ENCODE measurements at regions not wholly inside any gene's neighbourhood (a gene's known extent, or its start where the extent isn't known, plus 50 kb on each side); places are given as distances from the start of the nearest gene placed in this dataset.

DNA sequence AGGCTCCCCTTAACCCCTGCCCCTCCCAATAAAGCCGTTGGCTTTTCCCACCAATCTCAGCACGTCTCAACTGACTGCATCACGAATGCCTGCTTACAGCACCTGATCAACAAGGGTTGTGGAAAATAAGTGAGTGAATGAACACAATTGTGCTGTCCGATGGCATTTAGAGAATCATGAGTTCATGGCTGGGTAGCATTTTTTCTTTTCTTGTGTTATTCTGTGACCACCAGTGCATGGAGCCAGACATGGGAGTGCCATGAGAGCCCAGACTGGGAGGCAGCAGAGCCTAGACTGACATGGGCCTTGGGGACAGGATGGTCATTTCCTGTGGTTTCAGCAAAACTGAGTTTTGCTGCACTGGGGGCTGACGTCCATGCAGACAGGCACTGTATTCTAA lies 254.1 kb upstream of the IGFBP3 start:
- DNase-seq = no peak

DNA sequence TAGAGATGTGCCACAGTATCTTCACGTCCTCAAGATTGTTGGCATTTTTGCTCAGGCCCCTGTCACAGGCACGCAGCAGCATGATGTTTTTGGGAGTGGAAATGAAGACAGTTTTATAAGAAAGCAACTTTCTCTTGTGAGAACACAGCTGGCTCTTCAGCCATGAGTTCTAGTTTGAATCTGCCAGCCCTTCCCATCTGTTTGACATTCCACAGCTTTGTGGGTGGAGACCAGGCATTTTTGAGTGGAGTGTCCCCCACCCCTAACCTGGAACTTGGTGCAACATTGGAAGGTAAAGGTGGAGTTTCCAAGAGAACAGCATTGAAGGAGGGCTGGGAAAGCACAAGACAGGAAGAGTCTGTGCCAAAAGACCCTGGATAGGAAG lies 253.1 kb upstream of the IGFBP3 start:
- no peak for DNase-seq

DNA sequence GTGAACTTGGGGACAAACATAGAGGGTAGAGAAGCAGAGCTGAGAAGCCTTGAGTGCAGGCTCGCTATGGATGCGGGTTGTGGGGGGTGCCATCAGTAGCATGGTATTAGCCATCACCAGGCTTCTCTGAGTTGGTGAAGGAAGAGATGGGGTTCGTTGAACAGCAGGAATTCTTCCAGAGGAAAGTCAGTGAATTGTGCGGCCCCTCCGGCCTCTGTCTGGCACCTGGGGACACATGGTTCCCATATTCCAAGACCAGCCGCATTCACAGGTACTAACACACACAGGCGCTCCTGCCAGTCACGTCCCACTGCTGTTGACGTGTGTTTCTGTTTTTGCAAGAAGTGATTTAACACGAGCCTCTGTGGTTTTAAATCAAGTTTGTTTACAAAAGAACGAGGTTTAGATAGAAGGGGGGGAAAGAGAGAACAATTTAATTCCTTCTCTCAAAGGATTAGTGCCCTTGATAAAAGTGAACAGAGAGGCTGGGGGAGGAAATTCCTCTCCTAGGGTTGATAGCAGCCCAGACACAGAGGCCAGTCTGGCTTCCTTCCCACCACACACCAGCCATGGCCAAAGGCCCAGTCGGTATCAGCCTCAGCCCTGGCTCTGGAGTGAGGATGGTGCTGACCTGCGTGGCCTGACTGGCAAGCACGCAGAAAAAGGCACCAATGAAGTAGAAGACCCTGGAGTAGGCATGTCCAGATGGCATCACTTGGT lies 252.6 kb upstream of the IGFBP3 start:
- no peak for DNase-seq

DNA sequence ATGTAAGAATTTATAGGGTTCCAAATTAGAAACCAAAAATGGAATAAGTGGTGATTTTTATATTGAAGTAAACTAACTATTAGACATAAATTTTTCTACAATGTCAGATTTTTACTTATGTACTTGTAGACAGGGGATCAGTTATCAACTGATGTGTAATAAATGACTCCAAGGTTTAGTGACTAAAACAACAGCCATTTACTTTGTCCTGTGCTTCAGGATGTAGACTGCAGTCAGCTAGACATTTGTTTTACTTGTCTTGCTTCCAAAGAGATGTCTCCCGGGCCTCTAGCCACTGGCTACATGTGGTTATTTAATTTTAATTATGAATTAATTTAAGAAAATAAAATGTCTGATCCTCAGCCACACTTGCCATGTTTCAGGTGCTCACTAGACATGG lies 249.7 kb upstream of the IGFBP3 start:
- DNase-seq = no peak

DNA sequence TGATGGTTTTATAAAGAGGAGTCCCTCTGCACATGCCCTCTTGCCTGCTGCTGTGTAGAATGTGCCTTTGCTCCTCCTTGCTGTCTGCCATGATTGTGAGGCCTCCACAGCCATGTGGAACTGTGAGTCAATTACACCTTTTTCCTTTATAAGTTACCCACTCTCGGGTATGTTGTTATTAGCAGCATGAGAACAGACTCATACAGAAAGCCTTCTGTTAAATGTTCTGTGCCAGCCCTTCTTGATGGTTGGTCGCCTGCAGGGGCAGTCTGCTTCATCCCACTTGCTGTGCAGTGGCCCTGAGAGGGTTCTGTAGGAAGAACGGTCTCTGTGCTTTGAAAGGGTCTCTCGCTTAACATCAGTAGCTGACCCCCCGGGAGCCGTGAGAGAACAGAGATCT lies 248.9 kb upstream of the IGFBP3 start:
- DNase-seq = no peak

DNA sequence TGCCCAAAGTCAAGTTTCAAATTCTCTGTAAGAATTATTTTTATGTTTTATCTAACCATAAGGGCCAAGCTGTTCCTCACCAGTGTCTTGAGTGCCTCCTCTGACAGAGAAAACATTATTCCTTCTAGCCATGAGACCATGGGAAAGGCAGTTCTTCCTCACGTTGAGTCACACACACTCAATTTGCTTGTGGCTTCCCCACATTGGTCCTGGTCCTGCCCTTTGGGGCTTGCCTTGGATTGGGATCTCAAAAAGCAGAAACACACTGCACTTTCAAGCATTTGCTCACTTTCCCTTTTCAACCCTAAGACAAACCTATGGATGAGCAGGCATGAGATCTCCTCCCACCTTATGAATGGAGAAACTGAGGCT lies 248.3 kb upstream of the IGFBP3 start:
- no peak for DNase-seq

DNA sequence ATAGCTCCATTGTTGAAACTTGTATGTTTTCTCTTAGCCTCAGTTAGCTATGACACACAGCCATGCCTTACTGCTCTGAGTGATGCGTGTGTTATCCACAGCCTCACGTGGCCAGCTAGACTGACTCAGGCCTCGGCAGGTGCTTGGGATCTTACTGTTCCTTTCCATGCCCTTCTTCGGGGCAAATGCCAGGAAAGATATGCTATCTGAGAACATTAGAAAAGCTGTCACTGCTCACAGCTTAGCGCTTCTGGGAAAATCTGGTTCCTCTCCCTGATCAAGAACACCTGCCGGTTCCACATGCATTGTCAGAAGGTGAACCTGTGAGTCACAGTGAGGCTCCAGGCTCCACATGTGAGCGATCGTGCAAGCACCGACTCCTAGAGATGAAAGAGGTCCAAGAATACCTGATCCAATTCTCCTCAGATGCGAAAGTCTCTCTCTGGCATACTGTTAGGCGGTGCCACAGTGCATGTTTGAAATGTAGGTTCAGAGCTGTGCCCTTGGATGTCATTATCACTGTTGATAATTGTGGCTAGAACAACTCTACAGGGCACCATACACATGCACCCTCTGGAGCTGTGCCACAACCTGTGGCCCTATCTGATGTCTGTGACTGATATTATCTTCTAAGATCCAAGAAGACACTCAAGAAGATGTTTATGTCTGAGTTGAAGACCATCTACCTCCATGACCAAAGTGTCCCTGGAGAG lies 247.8 kb upstream of the IGFBP3 start:
- DNase-seq = no peak

DNA sequence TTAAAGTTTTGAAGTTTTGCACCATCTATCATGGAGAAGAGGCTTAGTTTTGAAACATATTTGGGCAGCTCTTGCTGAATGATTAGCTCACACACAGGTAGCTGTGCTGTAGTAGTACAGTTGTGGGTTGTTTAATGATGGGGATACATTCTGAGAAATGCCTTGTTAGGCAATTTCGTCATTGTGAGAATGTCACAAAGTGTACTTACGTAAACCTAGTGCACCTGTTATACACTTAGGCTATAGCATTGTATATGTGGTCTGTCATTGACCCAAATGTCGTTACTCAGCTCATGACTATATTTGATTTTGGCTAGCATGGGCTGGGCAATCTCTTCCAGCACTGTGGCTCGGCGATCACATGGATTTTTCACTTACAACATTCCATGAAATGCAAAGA lies 247.2 kb upstream of the IGFBP3 start:
- no peak for DNase-seq

DNA sequence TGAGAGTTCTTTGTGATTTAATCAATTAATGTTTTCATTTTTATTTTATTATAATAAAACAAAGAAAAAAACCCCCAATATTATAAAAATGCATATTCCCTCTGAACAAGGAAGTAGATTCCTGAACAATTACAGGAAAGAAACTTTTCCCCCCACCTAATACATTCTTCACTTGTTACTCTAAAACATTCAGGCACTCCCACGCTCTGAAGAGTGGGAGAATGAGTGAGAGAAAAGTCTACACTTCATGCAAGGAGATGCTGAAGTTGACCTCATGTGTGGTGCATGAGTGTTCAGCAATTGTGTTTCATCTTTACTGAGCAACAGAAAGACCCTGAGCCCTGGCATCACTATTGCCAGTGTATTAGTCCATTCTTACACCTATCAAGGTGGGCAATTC lies 244.2 kb upstream of the IGFBP3 start:
- DNase-seq = no peak

DNA sequence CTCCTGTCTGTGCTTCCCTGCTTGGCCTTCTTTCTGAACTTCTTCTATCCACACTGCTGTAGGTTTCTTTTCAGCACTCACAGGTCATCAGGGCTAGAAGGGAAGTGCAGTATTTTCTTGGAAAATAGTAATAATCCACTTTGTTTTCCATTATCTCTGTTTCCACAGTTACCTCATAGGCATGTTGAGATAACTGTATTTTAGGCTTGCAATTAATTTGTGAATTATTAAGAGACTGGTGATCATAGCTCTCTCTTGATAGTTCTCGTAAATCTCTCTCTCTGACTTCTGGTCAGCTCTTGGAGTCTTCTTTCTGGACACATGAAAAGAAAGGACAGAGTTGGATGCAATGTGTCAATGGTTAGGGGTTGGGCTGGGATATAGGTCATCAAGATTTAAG lies 243.6 kb upstream of the IGFBP3 start:
- DNase-seq = no peak

DNA sequence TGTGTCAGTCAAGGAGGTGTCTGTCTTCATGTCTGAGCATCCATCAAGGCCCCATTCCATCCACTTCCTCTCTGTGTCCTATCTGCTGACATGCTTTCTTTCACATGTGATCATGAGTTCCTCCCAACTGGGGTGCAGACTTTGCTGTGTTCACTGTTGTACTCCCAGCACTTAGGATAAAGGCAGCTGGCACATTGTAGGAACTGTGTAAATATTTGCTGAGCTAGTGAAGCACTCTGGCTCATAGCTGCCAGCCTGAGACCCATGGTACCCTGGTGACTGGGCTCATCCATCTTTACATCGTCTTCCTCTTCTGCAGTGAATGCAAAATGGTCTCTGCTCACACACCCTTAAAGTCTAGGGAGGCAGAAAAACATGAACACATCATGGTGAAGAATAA lies 242.2 kb upstream of the IGFBP3 start:
- DNase-seq = no peak

DNA sequence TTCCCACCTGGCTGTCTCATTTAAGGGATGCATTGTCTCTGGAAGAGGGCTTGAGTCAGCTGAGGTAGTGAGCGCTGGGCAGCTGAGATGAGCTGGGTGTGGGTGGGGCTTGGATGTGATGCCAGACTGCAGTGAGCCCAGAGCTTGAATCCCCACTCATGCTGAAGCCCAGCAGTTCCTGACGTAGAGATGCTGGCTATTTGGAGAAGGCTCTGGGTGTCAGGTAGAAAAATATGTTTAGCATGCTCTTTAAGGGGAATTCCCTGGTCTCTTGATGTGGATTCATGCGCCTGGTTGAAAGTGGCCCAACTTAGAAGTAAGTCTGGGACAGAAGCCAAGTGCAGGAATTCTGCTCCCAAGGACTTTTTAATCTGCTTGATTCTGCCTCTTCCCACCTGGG lies 241.5 kb upstream of the IGFBP3 start:
- no peak for DNase-seq

DNA sequence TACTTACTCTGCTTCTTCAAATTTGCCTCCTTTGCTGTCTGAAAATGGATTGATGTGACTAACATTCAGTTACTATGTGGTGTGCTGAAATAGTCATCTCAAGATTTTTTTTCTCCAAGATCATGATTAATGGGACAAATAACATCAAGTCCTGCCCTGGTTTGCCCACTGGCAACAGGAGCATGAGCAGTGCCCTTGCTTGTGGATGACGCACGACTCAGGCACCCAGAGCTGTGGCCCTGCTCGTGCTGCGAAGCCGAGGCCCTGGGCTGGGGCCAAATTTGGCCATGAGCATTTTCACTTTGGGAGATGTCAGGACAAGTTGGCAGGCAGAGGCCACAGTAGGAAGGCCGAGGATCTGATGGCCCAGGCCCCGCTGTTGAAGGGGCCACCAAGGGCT lies 239.8 kb upstream of the IGFBP3 start:
- DNase-seq = no peak

DNA sequence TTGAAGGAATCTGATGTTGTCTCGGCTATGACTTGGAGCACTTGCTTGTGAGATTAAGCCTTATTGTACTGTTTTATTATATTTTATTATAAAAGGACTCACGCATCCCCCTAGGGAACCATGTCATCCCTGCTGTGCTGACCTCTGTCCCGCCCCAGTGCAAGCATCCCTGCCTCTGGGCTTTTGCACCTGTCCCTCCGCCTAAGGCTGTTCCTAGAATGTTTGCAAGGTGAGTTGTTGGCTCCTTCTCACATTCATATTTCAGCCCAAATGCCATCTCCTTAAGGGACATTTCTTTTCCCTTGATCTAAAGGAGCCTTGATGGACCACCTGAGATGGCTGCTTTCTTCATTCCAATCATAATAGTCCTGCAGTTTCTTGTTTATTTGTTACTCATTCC lies 236.9 kb upstream of the IGFBP3 start:
- no peak for DNase-seq

DNA sequence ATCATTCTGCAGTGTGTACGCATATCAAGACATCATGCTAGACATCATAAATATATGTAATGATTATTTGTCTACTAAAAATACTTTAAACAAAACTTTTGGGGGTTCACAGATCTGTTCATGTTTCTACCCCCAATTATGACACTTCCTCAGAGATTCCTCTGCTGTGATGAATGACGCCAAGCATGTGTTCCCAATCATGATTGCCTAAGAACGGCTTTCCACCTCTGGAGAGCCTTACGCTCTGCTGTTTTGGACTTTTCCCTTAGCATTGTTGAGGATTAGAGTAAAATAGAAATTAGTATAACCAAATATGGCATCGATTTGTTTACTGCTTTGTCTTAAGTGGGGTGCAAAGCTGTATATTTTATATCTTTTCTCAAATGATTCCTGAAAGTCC lies 236.3 kb upstream of the IGFBP3 start:
- no peak for DNase-seq

DNA sequence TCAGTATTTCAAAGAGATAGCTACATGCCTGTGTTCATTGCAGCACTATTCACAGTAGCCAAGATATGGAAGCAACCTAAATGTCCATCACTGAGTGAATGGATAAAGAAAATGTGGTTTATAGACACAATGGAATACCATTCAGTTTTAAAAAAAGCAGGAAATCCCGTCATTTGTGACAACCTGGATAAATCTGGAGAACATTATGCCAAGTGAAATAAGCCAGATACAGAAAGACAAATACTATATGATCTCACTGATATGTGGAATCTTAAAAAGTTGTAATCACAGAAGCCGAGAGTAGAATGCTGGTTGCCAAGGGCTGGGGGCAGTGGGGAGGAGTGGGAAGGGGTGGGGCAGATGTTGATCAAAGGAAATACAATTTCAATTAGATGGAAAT lies 235.8 kb upstream of the IGFBP3 start:
- DNase-seq = no peak

DNA sequence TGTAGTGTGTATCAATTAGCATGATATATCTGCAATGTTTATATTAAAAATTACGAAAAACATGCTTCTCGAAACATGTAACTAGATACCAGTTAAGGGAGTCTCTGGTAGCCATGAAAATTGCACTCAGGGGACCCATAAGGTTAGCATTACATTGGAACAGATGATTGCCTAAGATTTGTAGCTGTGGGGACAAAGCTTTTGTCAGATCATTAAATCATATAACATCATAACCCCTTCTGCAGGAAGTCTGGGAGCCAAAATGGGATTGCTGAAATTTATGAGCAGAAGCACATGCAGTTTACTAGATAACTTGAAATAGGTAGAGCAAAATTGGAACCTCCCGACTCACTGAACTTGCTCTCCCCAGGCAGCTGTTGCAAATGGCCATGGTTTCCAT lies 235.0 kb upstream of the IGFBP3 start:
- DNase-seq = no peak

DNA sequence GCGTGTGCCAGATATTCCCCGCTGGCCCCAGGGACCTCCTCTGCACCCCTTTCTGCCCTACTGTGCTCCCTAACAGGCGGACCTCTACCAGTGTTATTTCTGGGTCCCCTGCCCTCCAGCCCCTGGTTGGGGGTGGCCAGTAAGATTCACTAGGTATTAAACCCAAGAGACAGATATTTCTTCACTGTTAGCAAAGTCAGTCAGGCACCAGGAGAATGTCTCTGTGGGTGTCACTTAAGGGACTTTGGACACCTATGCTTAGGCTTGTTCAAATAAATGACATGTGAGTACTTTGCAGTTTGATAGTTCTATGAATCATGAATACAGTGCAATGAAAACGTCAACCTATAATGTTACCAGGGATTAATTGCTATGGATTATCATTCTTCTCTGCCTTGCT lies 234.3 kb upstream of the IGFBP3 start:
- no peak for DNase-seq

DNA sequence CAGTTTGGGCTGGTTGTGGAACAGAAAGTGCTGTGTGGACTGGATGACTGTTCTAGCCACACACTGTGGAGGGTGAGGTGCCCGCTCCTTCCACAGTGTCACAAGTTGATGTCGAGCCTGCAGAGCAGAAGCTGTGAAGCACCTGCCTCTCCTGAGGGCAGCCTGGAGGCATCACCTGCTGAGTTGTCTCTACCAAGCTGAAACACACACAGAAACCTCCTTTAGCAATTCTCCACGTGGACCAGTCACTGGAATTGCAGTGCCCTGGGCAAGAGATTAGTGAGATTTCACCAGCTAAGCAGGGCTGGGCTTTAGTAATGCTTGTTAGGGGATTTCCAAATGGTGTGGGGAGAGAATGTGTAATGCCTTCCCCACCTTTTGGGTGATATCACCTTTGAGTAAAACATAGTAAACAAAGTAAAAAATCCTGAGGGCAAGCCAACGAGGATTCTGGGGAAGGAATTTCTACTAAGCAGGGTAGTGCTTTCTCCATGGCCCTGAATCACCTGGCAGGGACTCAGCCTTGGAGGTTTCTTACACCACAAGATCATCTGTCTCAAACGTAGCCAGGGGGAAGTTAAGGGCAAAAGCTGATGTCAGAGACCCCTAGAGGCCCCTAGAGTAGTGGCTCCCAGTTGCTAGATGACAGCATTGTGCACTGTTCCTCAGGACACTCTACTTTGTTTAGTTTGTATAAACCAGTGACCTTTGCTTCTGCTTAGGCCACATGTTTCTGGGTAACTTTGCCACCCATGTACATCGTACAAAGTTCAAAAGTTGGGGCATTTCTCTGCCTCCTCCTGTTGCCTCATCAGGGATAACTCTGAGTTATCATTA lies 233.1 kb upstream of the IGFBP3 start:
- no peak for DNase-seq

DNA sequence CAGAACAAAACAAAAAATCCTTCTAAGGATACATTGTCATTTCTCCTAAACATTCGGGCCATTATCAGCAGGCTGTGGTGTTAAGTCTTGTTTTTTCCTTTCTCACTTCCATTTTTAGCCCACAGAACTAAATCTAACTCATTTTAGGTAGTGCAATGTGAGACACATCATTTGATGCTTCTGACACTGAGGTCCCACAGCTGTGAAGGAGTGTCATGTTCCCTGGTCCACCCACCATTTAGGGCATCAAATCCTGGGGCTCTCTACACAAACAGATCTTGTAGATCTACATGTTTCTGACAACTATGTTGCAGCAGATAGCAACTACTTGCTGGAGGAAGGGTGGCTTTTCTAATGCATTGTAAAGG lies 232.5 kb upstream of the IGFBP3 start:
- no peak for DNase-seq

DNA sequence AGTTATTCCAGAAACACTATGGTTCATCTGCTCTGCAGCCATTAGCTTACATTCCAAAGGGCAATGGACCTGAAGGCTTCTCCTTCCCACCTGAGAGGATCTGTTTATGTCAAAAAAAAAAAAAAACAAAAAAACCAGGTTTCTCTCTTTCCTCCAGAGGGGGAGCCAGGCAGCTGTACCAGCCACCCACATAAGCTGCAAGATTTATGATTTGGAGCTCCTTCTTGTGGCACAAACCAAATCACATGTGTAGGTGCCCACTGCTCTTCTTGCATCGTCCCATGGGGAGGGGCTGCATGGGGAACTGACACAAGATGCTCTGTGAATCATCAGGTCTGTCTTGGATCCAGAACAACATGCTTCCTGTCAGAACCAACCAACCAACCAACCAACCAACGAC lies 231.6 kb upstream of the IGFBP3 start:
- no peak for DNase-seq

DNA sequence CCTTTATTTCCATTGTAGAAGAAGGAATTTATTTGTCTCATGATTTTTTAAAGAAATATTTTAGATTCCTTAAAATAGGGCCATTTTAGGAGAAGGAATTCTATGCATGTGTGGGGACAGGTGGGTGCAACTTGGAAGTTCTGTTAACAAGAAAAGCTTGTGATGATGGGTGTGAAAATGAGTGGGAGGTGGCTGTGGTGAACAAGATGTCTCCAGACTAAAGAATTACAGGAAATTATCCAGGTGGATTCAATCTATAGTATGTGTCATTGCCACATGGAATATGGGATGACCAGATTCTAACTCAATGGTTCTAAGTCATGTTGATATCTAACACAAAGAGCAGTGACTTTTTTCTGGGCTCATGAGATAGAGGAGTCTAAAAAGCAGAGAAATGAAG lies 229.6 kb upstream of the IGFBP3 start:
- DNase-seq = no peak

DNA sequence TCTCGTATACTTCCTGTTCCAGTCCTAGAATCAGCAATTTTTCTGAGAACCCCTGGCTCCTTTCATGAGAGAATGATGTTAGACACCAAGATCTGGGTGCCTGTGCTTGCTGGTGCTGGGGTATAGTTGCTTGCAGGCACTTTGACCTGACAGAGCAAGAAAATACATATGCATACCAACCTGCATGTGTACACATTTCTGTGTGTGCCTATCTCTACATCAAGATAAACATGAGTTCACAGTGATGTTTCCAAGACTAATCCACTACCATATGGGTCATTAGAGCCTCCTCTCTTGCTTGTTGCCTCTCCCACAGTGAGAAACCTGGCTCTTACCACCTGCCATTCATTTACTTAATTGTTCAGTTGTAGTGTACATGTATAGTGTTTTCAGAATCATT lies 229.1 kb upstream of the IGFBP3 start:
- DNase-seq = no peak

DNA sequence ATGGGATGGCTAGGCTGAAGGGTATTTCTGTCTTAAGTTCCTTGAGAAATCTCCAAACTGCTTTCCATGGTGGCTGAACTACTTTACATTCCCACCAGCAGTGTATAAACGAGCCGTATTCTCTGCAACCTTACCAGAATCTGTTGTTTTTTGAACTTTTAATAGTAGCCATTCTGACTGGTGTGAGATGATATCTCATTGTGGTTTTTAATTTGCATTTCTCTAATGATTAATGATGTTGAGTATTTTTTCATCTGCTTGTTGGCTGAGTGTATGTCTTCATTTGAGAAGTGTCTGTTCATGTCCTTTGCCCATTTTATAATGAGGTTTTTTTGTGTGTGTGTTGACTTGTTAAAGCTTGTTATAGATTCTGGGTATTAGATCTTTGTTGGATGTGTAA lies 226.8 kb upstream of the IGFBP3 start:
- no peak for DNase-seq

All from cerebellar nuclear complex (tissue), 1 donor.